Loucy (cell line): ENCODE measurements at regions not wholly inside any gene's neighbourhood (a gene's known extent, or its start where the extent isn't known, plus 50 kb on each side); places are given as distances from the start of the nearest gene placed in this dataset.

ENCODE experiments used
- H2AFZ ChIP-seq: fragments of 200-600 bp; sonication (generic); 2 replicates; pipeline ENCODE4 v1.6.0; 2016; ENCODE audit warnings: antibody characterized with exemption, mild to moderate bottlenecking, low read length, moderate library complexity
- H3F3A ChIP-seq: fragments of 200-600 bp; 2 replicates; pipeline ENCODE4 v1.6.0; 2016; ENCODE audit warnings: antibody characterized with exemption, low read depth, mild to moderate bottlenecking
- H3K27me3 ChIP-seq: fragments of 200-600 bp; sonication (generic); 2 replicates; pipeline ENCODE4 v1.6.1; 2014; ENCODE audit warnings: low read length, mild to moderate bottlenecking; ENCODE audit not compliant: insufficient read depth, poor library complexity, severe bottlenecking
- H3K36me3 ChIP-seq: fragments of 200-600 bp; sonication (generic); 2 replicates; pipeline ENCODE4 v1.6.1; 2016; ENCODE audit warnings: low read length; ENCODE audit not compliant: insufficient read depth
- H3K4me1 ChIP-seq: fragments of 200-600 bp; sonication (generic); 2 replicates; pipeline ENCODE4 v1.5.1; 2014; ENCODE audit warnings: low read length, mild to moderate bottlenecking; ENCODE audit not compliant: insufficient read depth, poor library complexity, severe bottlenecking
- H3K4me2 ChIP-seq: fragments of 200-600 bp; sonication (generic); 2 replicates; pipeline ENCODE4 v1.6.0; 2014; ENCODE audit warnings: antibody characterized with exemption, low read length, low read depth, mild to moderate bottlenecking; ENCODE audit not compliant: poor library complexity, severe bottlenecking
- H3K4me3 ChIP-seq: fragments of 200-600 bp; sonication (generic); 2 replicates; pipeline ENCODE4 v1.5.1; 2014; ENCODE audit warnings: low read length, mild to moderate bottlenecking, mixed read lengths; ENCODE audit not compliant: poor library complexity, severe bottlenecking
- H3K79me2 ChIP-seq: fragments of 200-600 bp; sonication (generic); 2 replicates; pipeline ENCODE4 v1.6.1; 2014; ENCODE audit warnings: low read length; ENCODE audit not compliant: insufficient read depth
- H3K9ac ChIP-seq: fragments of 200-600 bp; sonication (generic); 2 replicates; pipeline ENCODE4 v1.6.0; 2014; ENCODE audit warnings: mild to moderate bottlenecking, low read depth, low read length, moderate library complexity; ENCODE audit not compliant: poor library complexity, severe bottlenecking
- H3K9me2 ChIP-seq: fragments of 200-600 bp; sonication (generic); replicated peaks from 2 replicates; pipeline ENCODE4 v1.6.1; 2016; ENCODE audit warnings: low read depth, low read length, mixed read lengths
- H3K9me3 ChIP-seq: fragments of 200-600 bp; sonication (generic); 2 replicates; pipeline ENCODE4 v1.6.1; 2014; ENCODE audit warnings: mild to moderate bottlenecking, antibody characterized with exemption, low read length, low read depth; ENCODE audit not compliant: insufficient read depth
- H4K20me1 ChIP-seq: fragments of 200-600 bp; sonication (generic); 2 replicates; pipeline ENCODE4 v1.6.0; 2014; ENCODE audit warnings: antibody characterized with exemption, low read length, mild to moderate bottlenecking; ENCODE audit not compliant: insufficient read depth, poor library complexity, severe bottlenecking
- EZH2phosphoT487 ChIP-seq: fragments of 200-600 bp; IDR thresholded peaks from 2 replicates; pipeline ENCODE4 v1.6.1; 2018; ENCODE audit warnings: antibody characterized with exemption, mild to moderate bottlenecking, moderate library complexity, borderline replicate concordance
- TF ChIP-seq, protein P1 (sequence below): fragments of 200-600 bp; sonication (generic); conservative IDR thresholded peaks from 2 replicates; pipeline ENCODE4 v1.5.1; 2014; ENCODE audit warnings: mild to moderate bottlenecking, antibody characterized with exemption, low read length

- no peaks in the 10 kb centered on the region for H4K20me1 ChIP-seq
- H3K79me2 ChIP-seq, result no peaks in the 10 kb centered on the region
- no peak overlapping the region for H3K4me3 ChIP-seq
- H3K9me2 ChIP-seq, result no peaks in the 10 kb centered on the region
- no peaks in the 10 kb centered on the region for H3K27me3 ChIP-seq
- H3K4me1 ChIP-seq, result peaks cover 5% of the 10 kb centered on the region
- H3F3A ChIP-seq, result no peaks in the 10 kb centered on the region
- no peaks in the 10 kb centered on the region for H3K9me3 ChIP-seq
- TF ChIP-seq EZH2phosphoT487, result no peak
- TF ChIP-seq, protein P1, sequence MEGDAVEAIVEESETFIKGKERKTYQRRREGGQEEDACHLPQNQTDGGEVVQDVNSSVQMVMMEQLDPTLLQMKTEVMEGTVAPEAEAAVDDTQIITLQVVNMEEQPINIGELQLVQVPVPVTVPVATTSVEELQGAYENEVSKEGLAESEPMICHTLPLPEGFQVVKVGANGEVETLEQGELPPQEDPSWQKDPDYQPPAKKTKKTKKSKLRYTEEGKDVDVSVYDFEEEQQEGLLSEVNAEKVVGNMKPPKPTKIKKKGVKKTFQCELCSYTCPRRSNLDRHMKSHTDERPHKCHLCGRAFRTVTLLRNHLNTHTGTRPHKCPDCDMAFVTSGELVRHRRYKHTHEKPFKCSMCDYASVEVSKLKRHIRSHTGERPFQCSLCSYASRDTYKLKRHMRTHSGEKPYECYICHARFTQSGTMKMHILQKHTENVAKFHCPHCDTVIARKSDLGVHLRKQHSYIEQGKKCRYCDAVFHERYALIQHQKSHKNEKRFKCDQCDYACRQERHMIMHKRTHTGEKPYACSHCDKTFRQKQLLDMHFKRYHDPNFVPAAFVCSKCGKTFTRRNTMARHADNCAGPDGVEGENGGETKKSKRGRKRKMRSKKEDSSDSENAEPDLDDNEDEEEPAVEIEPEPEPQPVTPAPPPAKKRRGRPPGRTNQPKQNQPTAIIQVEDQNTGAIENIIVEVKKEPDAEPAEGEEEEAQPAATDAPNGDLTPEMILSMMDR, result no peak
- H2AFZ ChIP-seq, result peak overlapping the region; percentile 79
- H3K9ac ChIP-seq, result no peak overlapping the region
- H3K4me2 ChIP-seq, result no peak overlapping the region
- H3K36me3 ChIP-seq, result no peaks in the 10 kb centered on the region
These were observed 184.3 kb downstream of the RPIA start for GRCh38 chr2:88875736-88876135.

DNA sequence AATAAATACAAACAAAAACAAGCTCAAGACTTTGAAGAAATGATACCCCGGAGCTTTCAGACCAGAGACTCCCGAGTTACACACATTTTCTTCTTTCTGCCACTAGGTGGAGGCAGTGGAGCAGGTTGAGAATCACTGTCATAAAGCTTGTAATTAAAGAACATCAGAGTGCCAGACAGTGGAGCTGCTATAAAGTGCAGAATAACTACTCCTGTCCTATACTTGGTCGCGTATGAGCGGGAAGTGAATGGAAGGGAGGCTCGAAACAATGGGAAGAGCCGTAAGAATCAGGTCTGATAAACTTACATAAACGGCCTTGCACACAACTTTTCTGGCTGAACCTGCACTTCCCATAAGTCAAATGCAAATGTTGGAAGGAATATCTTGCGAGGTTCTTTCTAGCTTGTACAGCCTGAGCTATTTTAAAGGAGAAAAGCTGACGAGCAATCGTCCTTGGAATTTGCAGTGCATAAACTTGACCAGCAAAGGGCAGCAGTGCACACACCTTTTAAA lies 189.0 kb downstream of the RPIA start:
- Histone ChIP-seq H3K9me2 (no peaks in the 10 kb centered on the region), H3F3A (no peaks in the 10 kb centered on the region), H2AFZ (peak overlapping the region; percentile 80), H3K79me2 (no peaks in the 10 kb centered on the region), H3K4me2 (peak overlapping the region; percentile 72), H3K4me3 (peak overlapping the region; percentile 72), H3K4me1 (peaks cover 7% of the 10 kb centered on the region), H4K20me1 (no peaks in the 10 kb centered on the region), H3K9me3 (no peaks in the 10 kb centered on the region), H3K36me3 (no peaks in the 10 kb centered on the region), H3K27me3 (no peaks in the 10 kb centered on the region), H3K9ac (peak overlapping the region; percentile 30)
- no peak for TF ChIP-seq EZH2phosphoT487
- TF ChIP-seq, protein P1, result peak; percentile 83

DNA sequence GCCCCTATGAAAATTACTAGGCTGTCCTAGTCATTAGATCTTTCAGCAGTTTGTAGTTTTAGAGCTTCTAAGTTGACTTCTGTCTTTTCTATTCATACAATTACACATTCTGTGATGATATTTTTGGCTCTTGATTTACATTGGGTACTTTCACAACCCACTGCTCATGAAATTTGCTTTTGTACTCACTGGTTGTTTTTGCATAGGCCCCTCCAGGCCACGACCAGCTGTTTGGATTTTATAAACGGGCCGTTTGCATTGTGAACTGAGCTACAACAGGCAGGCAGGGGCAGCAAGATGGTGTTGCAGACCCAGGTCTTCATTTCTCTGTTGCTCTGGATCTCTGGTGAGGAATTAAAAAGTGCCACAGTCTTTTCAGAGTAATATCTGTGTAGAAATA lies 193.8 kb downstream of the RPIA start:
- H3K4me2 ChIP-seq, result peak overlapping the region; percentile 63
- peaks cover 19% of the 10 kb centered on the region for H3K4me1 ChIP-seq
- H3K9me2 ChIP-seq, result no peaks in the 10 kb centered on the region
- H3F3A ChIP-seq, result no peaks in the 10 kb centered on the region
- H3K9ac ChIP-seq, result peak overlapping the region; percentile 61
- H3K9me3 ChIP-seq, result no peaks in the 10 kb centered on the region
- no peaks in the 10 kb centered on the region for H4K20me1 ChIP-seq
- H3K36me3 ChIP-seq, result no peaks in the 10 kb centered on the region
- H3K79me2 ChIP-seq, result no peaks in the 10 kb centered on the region
- no peaks in the 10 kb centered on the region for H3K27me3 ChIP-seq
- no peak overlapping the region for H3K4me3 ChIP-seq
- TF ChIP-seq, protein P1, result no peak
- TF ChIP-seq EZH2phosphoT487, result no peak
- peak overlapping the region; percentile 53; the same call in 1 of the 2 replicates for H2AFZ ChIP-seq
